ENCODE measurements at regions not wholly inside any gene's neighbourhood (a gene's known extent, or its start where the extent isn't known, plus 50 kb on each side); places are given as distances from the start of the nearest gene placed in this dataset.

DNA sequence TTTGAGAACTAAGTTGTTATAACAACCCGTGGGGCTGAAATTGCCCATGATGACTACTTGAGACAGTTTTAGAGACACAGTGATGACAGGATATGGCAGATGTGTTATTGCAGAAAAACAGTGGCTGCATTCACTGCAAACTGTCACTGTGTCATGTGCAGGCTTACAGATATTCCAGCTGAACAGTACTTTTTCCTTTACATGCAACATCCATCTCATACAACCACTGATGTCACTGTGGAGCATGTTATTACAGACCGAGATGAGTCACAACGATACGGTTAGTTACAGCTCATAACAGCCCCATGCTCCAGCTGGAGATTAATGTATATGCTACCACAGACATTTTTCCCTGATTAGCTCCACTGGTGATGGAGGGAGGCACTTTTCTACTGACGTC is 207.4 kb downstream of the TMA16 start:
- Histone ChIP-seq H3K4me3 (no peak overlapping the region), H3K27me3 (no peaks in the 10 kb centered on the region), H3K9me3 (no peaks in the 10 kb centered on the region), H3K36me3 (ENCODE audit: low read depth, missing control alignments) (no peaks in the 10 kb centered on the region), H3K4me1 (no peaks in the 10 kb centered on the region), H3K27ac (no peak overlapping the region)
- no peak for DNase-seq
- 74 to 76% methylated on average over 5 of the region's 5 CpGs for WGBS, 2 donors
- no peak for TF ChIP-seq CTCF (IDR thresholded peaks at IDR 0.05)
- no peak for TF ChIP-seq POLR2A (IDR thresholded peaks at IDR 0.05)
- intact Hi-C loops (cut with DNase I; ENCODE audit: low total_unique reads) = no loop called here

GRCh38 chr4:163702736-163703135 is 208.2 kb downstream of the TMA16 start:
- intact Hi-C loops (cut with DNase I; ENCODE audit: low total_unique reads) = no loop called here
- Histone ChIP-seq H3K27me3 (no peaks in the 10 kb centered on the region), H3K36me3 (ENCODE audit: low read depth, missing control alignments) (no peaks in the 10 kb centered on the region), H3K9me3 (no peaks in the 10 kb centered on the region), H3K4me3 (no peak overlapping the region), H3K4me1 (no peaks in the 10 kb centered on the region), H3K27ac (no peak overlapping the region)
- TF ChIP-seq POLR2A (IDR thresholded peaks at IDR 0.05) (no peak), CTCF (IDR thresholded peaks at IDR 0.05) (no peak)
- WGBS, 2 donors = 63 to 76% methylated on average over 4 of the region's 4 CpGs
- DNase-seq = no peak

GRCh38 chr4:163703251-163703650 is 208.8 kb downstream of the TMA16 start:
- intact Hi-C loops (cut with DNase I; ENCODE audit: low total_unique reads) = no loop called here
- DNase-seq = no peak
- H3K36me3 ChIP-seq (ENCODE audit: low read depth, missing control alignments) = no peaks in the 10 kb centered on the region
- H3K4me3 ChIP-seq = no peak overlapping the region
- no peaks in the 10 kb centered on the region for H3K27me3 ChIP-seq
- WGBS, 2 donors = 36 to 42% methylated on average over 1 of the region's 1 CpG
- H3K27ac ChIP-seq = no peak overlapping the region
- H3K9me3 ChIP-seq = no peaks in the 10 kb centered on the region
- no peaks in the 10 kb centered on the region for H3K4me1 ChIP-seq
- TF ChIP-seq CTCF (IDR thresholded peaks at IDR 0.05) = no peak
- no peak for TF ChIP-seq POLR2A (IDR thresholded peaks at IDR 0.05)

GRCh38 chr4:163707873-163708272 is 213.4 kb downstream of the TMA16 start:
- Histone ChIP-seq H3K27me3 (no peaks in the 10 kb centered on the region), H3K9me3 (no peaks in the 10 kb centered on the region), H3K27ac (no peak overlapping the region), H3K4me3 (no peak overlapping the region), H3K4me1 (no peaks in the 10 kb centered on the region), H3K36me3 (ENCODE audit: low read depth, missing control alignments) (no peaks in the 10 kb centered on the region)
- TF ChIP-seq CTCF (IDR thresholded peaks at IDR 0.05) (no peak), POLR2A (IDR thresholded peaks at IDR 0.05) (no peak)
- intact Hi-C loops (cut with DNase I; ENCODE audit: low total_unique reads) = no loop called here
- no peak for DNase-seq

GRCh38 chr4:163709601-163710000 is 215.1 kb downstream of the TMA16 start:
- intact Hi-C loops (cut with DNase I; ENCODE audit: low total_unique reads) = no loop called here
- Histone ChIP-seq H3K4me1 (no peaks in the 10 kb centered on the region), H3K9me3 (no peaks in the 10 kb centered on the region), H3K4me3 (no peak overlapping the region), H3K27me3 (no peaks in the 10 kb centered on the region), H3K27ac (no peak overlapping the region), H3K36me3 (ENCODE audit: low read depth, missing control alignments) (no peaks in the 10 kb centered on the region)
- TF ChIP-seq POLR2A (IDR thresholded peaks at IDR 0.05) (no peak), CTCF (IDR thresholded peaks at IDR 0.05) (no peak)
- WGBS, 2 donors = 93 to 100% methylated on average over 1 of the region's 1 CpG
- DNase-seq = no peak
